ENCODE measurements at regions not wholly inside any gene's neighbourhood (a gene's known extent, or its start where the extent isn't known, plus 50 kb on each side); places are given as distances from the start of the nearest gene placed in this dataset.

GRCh38 chr13:83738407-83738806 lies 143.9 kb downstream of the SLITRK1 start:
- TF ChIP-seq EZH2 (IDR thresholded peaks at IDR 0.05; ENCODE audit: borderline replicate concordance, low read depth, low read length, severe bottlenecking) (no peak), CTCF (IDR thresholded peaks at IDR 0.05; ENCODE audit: extremely low read depth in 1 of 2, insufficient read depth in 1 of 2, low read depth in 1 of 2, low read length in 2 of 2) (no peak), JUN (IDR thresholded peaks at IDR 0.05; ENCODE audit: borderline replicate concordance, insufficient read depth, insufficient read length, low read depth) (no peak), POLR2A (IDR thresholded peaks at IDR 0.05; ENCODE audit: low read depth, low read length) (no peak), POLR2AphosphoS5 (IDR thresholded peaks at IDR 0.05; ENCODE audit: insufficient read depth, low read depth, low read length) (no peak), MAX (IDR thresholded peaks at IDR 0.05; ENCODE audit: insufficient read depth, insufficient read length) (no peak), GATA2 (IDR thresholded peaks at IDR 0.05; ENCODE audit: insufficient read depth, insufficient read length, low read depth, low read length) (no peak), MYC (IDR thresholded peaks at IDR 0.05; ENCODE audit: low read depth, low read length) (no peak)

Measured in endothelial cell of umbilical vein (primary cell).